NCI-H187 (cell line): ENCODE measurements at regions not wholly inside any gene's neighbourhood (a gene's known extent, or its start where the extent isn't known, plus 50 kb on each side); places are given as distances from the start of the nearest gene placed in this dataset.
"Not testable (repeated sequence)": the region's sequence is repeated elsewhere in the genome, so short reads cannot be mapped to it uniquely, and the experiment has no call there.

Experiments used
- DNase-seq, 2 experiments: peaks; one replicate each; lab custom pipeline; 2025; lab: John Stamatoyannopoulos, UW

DNA sequence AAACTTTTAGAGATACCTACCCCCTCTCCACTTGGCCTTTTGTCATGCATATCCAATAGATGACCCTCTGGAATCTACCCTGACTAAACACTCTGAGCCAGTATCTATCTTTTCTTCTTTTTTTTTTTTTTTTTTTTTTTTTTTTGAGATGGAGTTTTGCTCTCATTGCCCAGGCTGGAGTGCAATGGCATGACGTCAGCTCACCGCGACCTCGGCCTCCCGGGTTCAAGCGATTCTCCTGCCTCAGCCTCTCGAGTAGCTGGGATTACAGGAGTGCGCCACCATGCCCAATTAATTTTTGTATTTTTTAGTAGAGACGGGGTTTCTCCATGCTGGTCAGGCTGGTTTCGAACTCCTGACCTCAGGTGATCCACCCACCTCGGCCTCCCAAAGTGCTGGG, 50.8 kb upstream of the GRIN2B start:
- DNase-seq: not testable (repeated sequence)

DNA sequence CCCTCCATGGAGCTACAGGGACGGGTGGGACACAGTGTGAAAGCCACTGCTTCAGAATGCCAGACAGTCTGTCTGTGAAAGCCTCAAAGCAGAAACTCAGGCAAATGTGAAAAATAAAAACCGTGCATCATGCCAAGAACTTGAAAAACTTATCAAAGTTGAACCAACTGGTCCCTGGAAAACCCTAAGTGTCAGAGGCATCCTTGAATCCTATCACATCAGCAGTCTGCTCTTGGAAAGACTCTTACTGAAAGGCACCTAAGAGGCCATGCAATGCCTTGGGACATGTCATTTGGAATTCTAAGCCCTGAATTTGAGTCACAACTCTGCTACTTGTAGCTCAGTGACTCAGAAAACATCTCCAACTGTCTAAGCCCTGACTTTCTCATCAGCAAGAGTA, 62.4 kb upstream of the GRIN2B start:
- no peak for DNase-seq

DNA sequence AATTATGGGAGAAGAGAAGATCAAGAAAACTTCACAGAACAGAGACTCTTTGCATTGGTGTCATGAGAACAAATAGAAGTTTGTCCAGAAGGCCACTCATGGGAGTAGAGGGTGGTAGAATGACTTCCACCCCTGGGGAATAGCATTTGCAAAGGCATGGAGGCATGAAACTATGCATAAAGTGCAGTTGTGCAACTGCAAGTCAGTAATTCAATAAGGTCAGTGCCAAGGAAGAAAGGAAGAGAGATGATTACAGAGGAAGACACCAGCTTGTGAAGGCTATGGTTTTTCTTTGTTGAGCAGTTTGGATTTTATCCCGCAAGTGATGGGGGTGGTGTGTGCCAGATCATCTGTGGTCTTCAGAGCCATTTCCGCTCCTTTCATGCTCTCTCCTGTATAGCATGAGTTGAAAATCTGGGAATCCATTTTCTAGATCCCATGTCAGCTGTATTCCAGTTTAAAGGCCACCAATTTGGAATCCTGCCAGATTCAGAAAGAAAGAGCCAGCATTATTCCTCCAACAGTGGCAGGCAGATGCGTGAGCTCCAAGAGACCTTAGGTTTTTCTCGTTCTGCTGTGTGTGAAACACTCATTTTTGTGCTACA, 67.6 kb upstream of the GRIN2B start:
- DNase-seq: no peak

DNA sequence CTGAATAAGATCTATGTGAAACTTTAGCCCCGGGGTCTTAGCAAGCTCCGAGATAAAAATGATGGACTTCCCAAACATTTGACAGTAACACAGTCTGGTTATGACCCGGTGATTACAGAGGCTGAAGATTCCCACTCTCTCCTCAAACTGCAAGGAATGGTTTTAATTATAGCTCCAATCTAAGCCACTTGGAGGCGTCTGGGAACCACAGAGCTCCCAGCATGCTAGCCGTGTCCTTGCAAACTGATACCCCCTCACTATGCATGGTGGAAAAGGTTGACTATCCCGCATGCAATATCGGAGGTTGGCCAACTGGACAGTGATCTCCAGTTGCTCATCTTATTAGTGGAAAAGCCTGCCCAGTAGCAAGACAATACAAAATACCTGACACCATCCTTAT, 76.5 kb upstream of the GRIN2B start:
- no peak for DNase-seq

DNA sequence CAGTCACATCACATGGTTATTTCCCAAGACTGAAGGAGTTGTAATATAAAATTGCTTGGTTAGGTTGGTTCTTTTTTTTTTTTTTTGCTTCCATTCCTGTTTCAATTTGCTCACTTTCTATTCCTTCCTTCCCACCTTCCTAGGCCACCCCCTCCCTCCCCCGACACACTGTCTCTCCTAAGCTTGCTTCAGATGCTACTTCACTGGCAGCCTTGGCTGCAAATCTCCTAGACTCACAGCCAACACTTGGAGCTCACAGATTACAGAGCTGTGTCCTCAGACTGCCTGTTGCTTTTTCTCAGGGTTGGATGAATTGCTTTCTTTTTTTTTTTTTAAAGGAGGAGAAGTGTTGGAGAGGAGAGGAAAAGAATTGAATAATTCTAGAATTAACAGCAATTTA, 77.3 kb upstream of the GRIN2B start:
- DNase-seq: no peak

DNA sequence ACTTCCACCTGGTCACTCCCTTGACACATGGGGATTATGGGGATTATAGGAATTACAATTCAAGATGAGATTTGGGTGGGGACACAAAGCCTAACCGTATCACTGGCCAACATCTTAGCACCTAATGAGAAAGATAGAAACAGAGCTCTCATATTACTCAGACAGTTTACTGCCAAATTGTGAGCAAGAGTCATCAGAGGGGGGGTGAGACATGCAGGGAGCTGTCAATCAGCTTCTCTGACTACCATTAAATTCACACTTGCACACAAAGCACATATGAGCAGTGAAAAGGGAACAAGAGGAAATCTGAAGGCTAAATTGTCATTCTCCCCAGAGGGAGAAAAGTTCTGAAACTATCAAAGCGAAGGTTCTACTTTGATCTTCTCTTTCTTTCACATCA, 78.1 kb upstream of the GRIN2B start:
- DNase-seq: no peak

DNA sequence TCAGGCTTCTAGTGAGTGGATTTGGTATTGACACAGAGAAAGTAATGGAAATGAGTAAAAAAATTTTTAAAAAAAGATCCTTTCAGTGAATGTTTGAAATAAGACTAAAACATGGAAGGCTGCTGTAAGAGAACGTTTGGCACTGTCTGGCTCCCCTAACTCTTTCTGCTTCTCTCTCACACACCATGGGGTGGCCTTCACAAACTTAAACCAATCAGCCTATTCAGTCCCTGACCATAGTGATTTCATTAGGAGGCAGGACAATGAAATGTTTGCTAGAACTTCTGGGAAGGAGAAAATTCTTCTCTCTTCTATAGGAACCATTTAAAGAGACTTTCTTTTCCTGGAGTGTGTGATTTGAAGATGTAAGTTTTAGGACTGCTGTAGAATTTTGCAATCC, 84.2 kb upstream of the GRIN2B start:
- no peak for DNase-seq

DNA sequence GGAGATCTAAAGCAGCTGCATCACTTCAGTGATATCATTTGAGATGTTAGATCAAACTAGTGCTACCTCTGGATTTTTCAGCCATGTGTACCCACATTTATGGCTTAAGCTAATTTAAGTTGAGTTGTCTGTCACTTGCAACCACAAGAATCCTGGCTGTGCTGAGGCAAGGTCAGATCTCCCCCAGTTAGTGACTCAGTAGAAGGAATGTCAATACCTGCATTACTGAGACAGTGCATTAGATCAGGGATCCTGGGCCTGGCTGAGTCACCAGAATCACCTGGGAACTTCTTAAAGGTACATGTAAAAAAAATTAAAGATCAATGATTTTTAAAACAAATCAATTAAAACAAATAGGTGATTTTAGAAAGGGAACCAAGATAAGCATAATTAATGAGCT, 84.6 kb upstream of the GRIN2B start:
- DNase-seq: no peak

DNA sequence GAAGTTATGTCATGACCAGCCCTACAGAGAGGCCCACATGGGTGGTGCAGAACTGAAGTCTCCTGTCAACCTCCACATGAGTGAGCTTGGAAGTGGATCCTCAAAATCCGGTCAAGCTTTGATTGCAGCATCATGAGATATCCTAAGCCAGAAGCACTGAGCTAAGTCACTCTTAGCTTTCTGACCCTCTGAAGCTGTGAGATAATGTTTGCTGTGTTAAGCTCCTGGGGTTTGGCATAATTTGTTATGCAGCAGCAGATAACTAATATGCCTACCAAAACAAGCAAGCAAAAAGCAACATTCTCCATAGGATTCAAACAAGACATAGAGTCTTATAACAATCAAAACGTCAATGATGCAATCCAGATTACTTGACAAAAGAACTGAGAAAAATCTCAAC, 87.6 kb upstream of the GRIN2B start:
- no peak for DNase-seq

DNA sequence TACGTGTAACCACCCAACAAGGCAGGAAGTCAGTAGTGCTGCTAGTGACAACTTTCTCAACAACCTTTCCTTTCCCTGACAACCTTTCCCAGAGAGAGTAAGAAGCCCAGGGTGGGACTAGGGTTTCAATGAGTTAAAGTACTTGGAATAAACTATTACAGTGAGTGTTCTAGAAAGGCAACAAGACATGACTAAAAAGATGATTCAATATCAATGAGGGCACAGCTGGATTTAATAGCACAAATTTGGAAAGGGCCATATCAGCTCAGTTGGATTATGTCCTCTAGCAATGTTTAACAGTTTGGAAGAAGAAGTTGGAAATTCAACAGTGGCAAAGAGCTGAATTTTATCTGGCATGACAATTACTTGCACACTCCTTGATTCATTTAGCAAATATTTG, 90.4 kb upstream of the GRIN2B start:
- DNase-seq: no peak

DNA sequence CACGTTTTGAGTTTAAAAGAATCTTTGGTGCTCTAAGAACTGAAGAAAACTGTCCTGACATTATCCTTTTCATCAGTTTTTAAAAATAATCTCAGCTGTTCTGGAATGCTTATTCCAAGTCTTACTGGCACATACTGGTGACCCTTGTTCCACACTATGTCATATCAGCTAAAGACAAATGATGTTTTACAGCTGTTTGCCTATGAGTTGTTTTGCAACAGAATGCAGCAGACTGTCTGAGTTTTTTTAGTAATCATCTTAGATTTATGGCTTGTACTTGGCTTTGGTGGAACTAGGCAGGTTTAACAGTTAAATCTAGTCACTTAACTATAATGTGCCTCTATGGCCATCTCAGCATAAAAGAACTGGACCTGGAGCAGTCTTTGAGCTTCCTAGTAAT, 91.6 kb upstream of the GRIN2B start:
- DNase-seq: no peak

DNA sequence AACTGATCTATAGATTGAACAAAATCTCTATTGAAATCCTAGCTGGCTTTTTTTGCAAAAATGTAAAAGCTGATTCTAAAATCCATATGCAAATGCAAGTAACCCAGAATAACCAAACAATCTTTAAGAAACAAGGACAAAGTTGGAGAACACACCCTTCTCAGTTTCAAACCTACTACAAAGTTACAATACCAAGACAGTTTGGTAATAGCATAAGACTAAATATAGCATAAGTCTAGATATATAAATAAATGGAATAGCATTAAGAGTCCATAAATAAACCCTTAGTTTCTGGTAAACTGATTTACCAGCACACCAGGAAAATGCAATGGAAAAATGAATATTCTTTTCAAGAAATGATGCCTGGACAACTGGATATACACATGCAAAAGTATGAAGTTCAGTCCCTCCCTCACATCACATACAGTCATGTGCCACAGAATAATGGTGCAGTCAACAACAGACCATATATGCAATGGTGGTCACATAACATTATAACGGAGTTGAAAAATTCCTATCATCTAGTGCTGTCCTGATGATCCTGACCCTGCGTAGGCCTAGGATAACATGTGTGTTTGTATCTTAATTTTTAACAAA, 94.5 kb upstream of the GRIN2B start:
- no peak for DNase-seq

DNA sequence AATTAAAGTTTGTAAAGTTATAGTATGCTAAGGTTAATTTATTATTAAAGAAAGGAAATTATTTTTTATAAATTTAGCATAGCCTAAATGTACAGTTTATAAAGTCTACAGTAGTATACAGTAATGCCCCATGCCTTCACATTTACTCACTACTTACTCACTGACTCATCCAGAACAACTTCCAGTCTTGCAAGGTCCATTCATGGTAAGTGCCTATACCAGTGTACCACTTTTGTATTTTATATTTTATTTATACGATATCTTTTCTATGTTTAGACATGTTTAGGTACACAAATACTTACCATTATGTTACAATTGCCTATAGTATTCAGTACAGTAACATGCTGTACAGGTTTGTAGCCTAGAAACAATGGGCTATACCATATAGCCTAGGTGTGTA, 95.1 kb upstream of the GRIN2B start:
- DNase-seq: no peak

DNA sequence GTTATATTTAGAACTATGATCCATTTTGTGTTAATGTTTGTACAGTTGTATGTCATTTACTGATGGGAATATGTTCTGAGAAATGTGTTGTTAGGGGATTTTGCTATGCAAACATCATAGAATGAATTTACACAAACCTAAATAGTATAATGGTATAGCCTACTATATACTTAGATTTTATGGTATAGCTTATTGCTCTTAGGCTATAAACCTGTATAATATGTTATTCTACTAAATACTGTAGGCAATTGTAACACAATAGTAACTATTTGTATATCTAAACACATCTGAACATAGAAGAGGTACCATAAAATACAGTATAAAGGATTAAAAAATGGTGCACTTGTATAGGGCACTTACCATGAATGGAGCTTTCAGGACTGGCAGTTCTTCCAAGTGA, 105.4 kb upstream of the GRIN2B start:
- DNase-seq: no peak

DNA sequence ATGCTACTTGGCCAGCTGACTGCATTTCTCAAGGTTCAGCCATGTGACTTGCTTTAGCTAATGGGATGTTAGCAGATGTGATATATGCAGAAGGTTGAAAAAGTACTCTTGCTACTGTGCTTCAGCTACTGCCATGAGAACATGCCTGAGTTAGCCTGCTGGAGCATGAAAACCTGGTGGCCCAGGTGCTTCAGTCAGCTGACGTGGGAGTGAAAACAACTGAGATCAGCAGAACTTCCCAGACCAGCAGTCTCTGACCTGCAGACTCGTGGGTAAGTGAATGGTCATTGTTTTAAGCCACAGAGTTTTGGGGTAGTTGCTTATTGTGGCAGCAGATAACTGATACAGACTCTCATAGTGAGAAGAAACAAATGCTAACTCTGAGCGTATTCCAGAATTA, 118.6 kb upstream of the GRIN2B start:
- DNase-seq: no peak

DNA sequence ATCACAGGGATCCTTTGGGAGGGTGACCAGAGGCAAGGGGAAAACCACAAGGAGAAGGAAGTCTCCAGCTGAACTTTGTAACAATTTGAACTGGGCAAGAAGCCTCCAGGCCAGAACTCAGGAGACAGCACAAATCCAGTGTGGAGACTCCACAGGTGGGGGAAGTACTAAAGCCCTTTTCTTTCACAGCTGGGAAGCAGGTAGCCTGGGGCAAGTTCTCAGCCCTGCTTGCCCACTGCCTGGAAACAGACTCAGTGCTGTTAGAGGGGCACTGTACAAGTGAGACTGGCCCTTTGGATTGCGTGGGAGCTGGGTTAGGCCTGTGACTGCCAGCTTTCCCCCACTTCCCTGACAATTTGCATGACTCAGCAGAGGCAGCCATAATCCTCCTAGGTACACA, 120.2 kb upstream of the GRIN2B start:
- DNase-seq: not testable (repeated sequence)

DNA sequence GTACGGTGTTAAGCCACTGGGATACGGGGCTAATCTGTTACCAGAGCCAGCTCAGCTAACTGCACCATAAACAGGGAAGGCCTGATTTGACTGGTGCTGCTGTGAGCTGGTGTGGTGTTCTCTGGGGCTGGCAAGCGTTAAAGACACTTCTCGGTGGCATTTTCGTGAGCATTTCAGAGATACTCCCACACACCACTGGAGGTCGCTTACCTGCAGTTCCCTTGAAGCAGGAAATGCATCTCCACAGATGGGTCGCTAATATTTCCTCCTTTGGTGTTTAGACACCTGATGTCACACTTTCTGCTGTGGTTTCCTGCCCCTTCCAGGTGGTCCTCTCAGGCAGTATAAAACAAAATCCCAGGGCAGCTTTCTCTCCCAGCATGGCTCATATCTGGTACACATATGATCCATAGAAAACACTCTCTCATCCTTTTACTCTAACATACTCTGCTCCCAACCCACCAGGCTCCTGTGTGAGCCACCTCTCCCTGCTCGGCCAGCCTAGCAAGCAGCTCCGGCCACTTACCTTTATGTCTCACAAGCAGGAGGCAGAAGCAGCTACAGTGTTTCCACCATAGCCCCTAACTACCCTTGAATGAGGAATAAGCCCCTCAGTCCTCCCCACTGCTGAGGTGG, 129.9 kb upstream of the GRIN2B start:
- DNase-seq: no peak

DNA sequence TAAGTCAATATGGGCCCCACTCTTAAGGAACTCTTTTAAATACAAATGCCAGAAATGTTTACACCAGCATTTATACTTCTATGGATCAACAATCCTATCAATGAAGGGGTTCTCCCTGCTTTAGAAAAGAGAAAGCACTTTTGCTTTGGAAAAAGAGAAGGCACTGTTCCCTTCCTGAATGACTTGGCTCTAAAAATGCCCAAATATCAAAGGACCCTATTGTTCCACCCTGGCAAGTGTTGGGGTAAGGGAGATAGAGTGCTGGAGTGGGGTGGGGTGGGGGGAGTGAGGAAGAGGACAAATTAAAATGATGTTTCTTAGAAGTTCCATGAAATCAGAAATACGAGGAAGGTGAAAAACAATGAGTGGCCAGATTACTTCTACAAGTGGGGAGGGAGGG, 131.6 kb upstream of the GRIN2B start:
- DNase-seq: no peak

DNA sequence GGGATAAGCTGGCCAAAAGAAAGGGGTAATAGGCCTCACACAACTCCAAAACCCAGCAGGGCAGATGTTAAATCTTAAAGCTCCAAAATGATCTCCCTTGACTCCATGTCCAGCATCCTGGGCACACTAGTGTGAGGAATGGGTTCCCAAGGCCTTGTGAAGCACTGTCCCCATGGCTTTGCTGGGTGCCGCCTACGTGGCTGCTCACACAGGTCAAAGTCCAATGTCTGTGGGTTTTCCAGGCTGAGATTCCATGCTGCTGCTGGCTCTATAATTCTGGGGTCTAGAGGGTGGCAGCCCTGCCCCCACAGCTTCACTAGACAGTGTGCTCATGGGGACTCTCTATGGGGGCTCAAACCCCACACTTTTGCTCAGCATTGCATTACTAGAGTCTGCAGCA, 145.3 kb upstream of the GRIN2B start:
- DNase-seq: no peak

DNA sequence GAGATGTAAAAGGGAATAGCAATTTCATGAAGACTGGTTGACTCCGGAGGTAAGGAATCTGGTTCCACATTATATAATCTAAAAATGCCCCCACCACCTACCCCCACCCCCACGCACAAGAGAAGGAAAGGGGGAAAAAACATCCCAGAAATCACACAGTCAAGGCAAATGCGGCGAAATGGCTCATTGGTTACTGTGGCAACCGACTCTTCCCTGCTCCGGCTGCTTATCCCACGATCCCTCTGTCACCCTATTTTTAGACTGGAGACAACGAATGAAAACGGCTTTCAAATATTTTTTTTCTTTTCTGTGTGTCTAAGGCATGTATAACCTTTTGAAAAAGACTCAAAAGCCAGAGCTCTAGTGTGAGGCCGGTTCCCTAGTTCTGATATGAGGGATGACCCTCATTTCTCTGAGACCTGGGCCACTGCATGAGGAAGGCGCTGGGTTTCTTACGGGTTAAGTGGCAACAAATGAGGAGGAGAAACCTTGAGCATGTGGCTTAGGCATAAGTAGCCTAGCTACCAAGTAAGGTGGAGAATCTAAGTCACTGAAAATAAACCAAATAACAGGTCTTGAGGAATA, 148.3 kb upstream of the GRIN2B start:
- DNase-seq: no peak

DNA sequence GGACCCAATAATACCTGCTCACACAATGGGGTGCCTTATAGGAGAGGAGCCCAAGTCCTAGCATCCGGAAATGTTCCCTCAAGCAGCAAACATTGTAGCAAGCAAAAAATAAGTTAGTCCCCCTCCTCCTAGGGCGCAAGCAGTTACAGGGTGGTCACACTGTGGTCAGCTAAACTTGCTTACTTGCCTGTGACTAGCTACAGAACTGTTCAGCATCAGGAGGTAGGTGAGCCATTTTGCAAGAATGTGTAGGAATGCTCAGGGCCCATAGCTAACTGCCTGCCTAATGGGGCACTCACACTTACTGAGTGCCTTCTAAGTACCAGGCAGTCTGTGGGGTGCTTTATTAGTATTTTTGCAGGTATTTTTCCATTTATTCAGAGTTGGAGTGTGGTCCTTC, 154.6 kb upstream of the GRIN2B start:
- no peak for DNase-seq

DNA sequence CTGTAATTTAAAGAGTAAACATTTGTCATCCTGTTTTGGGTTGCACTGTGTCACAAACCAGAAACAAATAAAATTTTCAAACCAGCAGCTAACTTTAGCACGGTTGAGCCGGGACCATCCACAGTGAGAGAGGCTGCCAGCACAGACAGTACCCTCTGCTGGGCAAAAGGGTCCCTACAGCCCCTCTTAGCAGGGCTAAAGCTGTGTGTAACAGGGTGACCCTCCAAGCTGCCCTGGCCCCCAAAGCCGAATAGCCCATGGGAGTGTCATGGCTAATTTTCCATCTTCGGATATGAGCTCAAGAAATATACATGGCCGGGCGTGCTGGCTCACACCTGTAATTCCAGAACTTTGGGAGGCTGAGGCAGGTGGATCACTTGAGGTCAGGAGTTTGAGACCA, 157.1 kb upstream of the GRIN2B start:
- DNase-seq: no peak

DNA sequence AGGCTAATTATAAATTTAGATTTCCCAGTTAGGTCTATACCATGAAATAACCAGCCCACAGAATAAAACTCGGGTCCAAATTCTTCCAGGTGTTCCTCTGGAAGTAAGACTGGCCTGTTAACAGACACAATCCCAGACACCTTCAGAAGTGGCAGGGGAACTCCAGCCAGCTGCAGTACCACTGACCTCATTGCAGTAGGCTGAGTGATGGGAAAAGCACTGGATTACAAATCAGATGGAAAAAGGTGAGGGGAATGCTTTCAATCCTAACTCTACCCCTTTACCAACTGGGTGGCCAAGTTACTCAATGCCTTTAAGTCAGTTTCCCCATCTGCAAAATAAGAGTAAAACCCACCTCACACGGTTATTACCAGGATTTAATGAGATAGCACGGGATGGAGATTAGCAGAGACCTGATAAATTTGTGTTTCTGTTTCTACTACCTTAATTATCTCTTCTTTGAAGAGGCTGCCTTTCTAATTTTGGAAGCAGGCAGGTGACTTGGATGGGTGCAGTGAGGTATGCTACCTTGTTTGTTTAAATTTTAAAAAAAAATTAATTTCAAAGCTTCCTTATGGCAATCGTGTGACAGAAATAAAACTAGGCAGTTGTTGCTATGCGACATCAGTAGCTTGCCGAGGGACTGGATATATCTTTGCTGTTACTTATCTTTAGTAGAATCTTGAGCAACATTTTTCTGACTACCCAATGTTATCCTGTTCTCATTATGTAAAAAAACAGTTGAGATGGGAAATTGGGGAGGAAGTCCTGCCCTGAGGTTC, 167.3 kb upstream of the GRIN2B start:
- no peak for DNase-seq
